GM10266 (cell line): ENCODE measurements at regions not wholly inside any gene's neighbourhood (a gene's known extent, or its start where the extent isn't known, plus 50 kb on each side); places are given as distances from the start of the nearest gene placed in this dataset.
A peak's percentile ranks its signal among the peaks of the same experiment; 100 is the strongest.
"Not testable (repeated sequence)": the region's sequence is repeated elsewhere in the genome, so short reads cannot be mapped to it uniquely, and the experiment has no call there.

Source experiments
- DNase-seq: peaks from one replicate; pipeline ENCODE4 v3.0.0; 2012; ENCODE audit errors: extremely low spot score
- TF ChIP-seq, protein P1 (sequence below): IDR thresholded peaks from 2 replicates; pipeline ENCODE4 v1.5.1; 2012; ENCODE audit warnings: mild to moderate bottlenecking, low read depth; ENCODE audit not compliant: control insufficient read depth, insufficient read depth; ENCODE audit errors: missing control alignments

GRCh38 chr16:31678649-31679325 is 151.1 kb downstream of the AHSP start:
- TF ChIP-seq, protein P1, sequence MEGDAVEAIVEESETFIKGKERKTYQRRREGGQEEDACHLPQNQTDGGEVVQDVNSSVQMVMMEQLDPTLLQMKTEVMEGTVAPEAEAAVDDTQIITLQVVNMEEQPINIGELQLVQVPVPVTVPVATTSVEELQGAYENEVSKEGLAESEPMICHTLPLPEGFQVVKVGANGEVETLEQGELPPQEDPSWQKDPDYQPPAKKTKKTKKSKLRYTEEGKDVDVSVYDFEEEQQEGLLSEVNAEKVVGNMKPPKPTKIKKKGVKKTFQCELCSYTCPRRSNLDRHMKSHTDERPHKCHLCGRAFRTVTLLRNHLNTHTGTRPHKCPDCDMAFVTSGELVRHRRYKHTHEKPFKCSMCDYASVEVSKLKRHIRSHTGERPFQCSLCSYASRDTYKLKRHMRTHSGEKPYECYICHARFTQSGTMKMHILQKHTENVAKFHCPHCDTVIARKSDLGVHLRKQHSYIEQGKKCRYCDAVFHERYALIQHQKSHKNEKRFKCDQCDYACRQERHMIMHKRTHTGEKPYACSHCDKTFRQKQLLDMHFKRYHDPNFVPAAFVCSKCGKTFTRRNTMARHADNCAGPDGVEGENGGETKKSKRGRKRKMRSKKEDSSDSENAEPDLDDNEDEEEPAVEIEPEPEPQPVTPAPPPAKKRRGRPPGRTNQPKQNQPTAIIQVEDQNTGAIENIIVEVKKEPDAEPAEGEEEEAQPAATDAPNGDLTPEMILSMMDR: no peak
- no peak for DNase-seq

GRCh38 chr16:31689331-31689730 is 161.6 kb downstream of the AHSP start:
- not testable (repeated sequence) for DNase-seq

- DNase-seq: not testable (repeated sequence)
Observed at GRCh38 chr16:31692338-31692737, 164.6 kb downstream of the AHSP start.

DNA sequence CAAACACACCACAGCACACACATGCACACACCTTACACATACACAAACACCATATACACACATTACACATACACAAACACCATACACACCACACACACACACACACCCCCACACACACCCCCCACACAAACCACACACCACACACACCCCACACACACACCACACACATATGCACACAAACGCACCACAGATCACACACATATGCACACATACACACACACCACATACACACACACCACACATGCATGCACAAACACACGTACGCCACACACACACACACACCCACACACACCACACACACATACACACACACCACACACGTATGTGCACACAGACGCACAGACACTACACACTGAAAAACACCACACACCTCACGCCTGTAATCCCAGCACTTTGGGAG is 166.0 kb downstream of the AHSP start:
- TF ChIP-seq, protein P1: no peak
- DNase-seq: no peak

- TF ChIP-seq, protein P1: no peak
- no peak for DNase-seq
Observed at GRCh38 chr16:31694461-31694860, 166.8 kb downstream of the AHSP start.

- TF ChIP-seq, protein P1: no peak
Observed at GRCh38 chr16:31695667-31696066, 168.0 kb downstream of the AHSP start.

DNA sequence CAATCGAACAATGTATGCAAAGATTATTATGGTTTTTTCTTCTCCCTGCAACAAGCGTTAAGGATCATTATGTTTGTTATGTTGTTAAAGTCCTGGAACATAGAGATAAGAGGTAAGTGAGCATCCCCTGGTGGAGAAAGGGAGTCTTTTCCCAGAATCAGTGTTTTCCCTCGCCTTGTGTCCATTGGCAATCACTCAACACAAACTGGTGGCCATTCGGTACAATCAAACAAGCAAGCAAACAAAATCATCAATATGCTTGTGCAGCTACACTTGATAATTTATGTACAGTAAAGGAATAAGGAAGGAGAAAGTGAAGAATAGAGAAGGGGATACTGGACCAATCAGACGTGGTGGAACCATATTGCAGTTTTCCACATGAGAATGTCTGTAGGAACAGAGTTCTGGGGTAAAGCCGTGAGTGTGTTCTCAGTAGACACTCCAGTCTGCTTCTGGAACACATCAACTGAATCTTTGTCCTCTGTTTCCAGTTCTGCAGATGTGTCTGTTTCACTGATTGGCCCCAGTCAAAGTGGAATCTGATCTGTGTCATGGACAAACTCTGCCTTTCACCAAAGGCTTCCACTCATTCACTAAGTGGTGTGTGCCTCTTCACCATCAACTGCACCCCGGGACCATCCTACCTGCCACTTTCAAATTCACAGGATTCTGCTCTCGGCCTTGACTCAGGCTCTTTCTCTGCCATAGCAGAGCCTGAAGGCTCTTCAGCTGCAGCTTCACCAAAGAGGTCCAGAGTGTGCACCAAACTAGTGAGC is 169.5 kb downstream of the AHSP start:
- DNase-seq: no peak
- TF ChIP-seq, protein P1: peak; percentile 41

More at GRCh38 chr16:31695667-31696066, 168.0 kb downstream of the AHSP start:
- DNase-seq: peak; percentile 47

GRCh38 chr16:31697744-31698125 is 170.0 kb downstream of the AHSP start:
- DNase-seq: no peak
- TF ChIP-seq, protein P1: no peak
